GM12865 (cell line): ENCODE measurements at regions not wholly inside any gene's neighbourhood (a gene's known extent, or its start where the extent isn't known, plus 50 kb on each side); places are given as distances from the start of the nearest gene placed in this dataset.

Experiments used
- DNase-seq: peaks from one replicate; pipeline ENCODE4 v3.0.0; 2010; ENCODE audit warnings: low read depth
- H3K4me3 ChIP-seq: 2 replicates; pipeline ENCODE4 v1.5.1; 2011; ENCODE audit warnings: mild to moderate bottlenecking, low read depth, low read length, control low read depth
- CTCF ChIP-seq: IDR thresholded peaks from 2 replicates; pipeline ENCODE4 v1.5.1; 2011; ENCODE audit warnings: low read length, control low read depth, low read depth, inconsistent platforms; ENCODE audit not compliant: insufficient read depth; ENCODE audit errors: missing control alignments

GRCh38 chr11:28713850-28714249, 605.7 kb downstream of the METTL15 start:
- TF ChIP-seq CTCF = no peak
- no peak for DNase-seq
- H3K4me3 ChIP-seq = no peak overlapping the region

GRCh38 chr11:28708075-28708474, 599.9 kb downstream of the METTL15 start:
- no peak for TF ChIP-seq CTCF
- DNase-seq = no peak
- H3K4me3 ChIP-seq = no peak overlapping the region

- no peak overlapping the region for H3K4me3 ChIP-seq
- TF ChIP-seq CTCF = no peak
- no peak for DNase-seq
These were observed 596.6 kb downstream of the METTL15 start for GRCh38 chr11:28704801-28705200.

GRCh38 chr11:28703371-28703770, 595.2 kb downstream of the METTL15 start:
- DNase-seq = no peak
- no peak overlapping the region for H3K4me3 ChIP-seq
- TF ChIP-seq CTCF = no peak

- no peak for TF ChIP-seq CTCF
- H3K4me3 ChIP-seq = no peak overlapping the region
- no peak for DNase-seq
These were observed 594.7 kb downstream of the METTL15 start for GRCh38 chr11:28702871-28703270.

- no peak for DNase-seq
- TF ChIP-seq CTCF = no peak
- no peak overlapping the region for H3K4me3 ChIP-seq
These were observed 594.2 kb downstream of the METTL15 start for GRCh38 chr11:28702450-28702790.

- DNase-seq = no peak
- no peak overlapping the region for H3K4me3 ChIP-seq
These were observed 593.7 kb downstream of the METTL15 start for GRCh38 chr11:28701760-28702449.

More at GRCh38 chr11:28701760-28702449, 593.7 kb downstream of the METTL15 start:
- TF ChIP-seq CTCF = no peak
